SK-N-SH treated with all-trans-retinoic acid at 6 μM for 48 hours (cell line): ENCODE measurements at regions not wholly inside any gene's neighbourhood (a gene's known extent, or its start where the extent isn't known, plus 50 kb on each side); places are given as distances from the start of the nearest gene placed in this dataset.
"Not testable (repeated sequence)": the region's sequence is repeated elsewhere in the genome, so short reads cannot be mapped to it uniquely, and the experiment has no call there.

Experiments used
- ATAC-seq: fragments of 200-7000 bp; cut with Tn5 transposase; 3 replicates; pipeline ENCODE4 v1.9.1; 2020; ENCODE audit warnings: mild to moderate bottlenecking, moderate library complexity
- ARNTL ChIP-seq: fragments of 450-650 bp; formaldehyde crosslinking; IDR thresholded peaks from 2 replicates; pipeline ENCODE4 v1.5.0; 2020; ENCODE audit warnings: low read depth, mild to moderate bottlenecking, moderate library complexity, borderline replicate concordance
- BACH2 ChIP-seq: fragments of 250-450 bp; sonication (Bioruptor Pico); IDR thresholded peaks from 2 replicates; pipeline ENCODE4 v1.9.0; 2021; ENCODE audit warnings: mild to moderate bottlenecking, borderline replicate concordance
- CREB5 ChIP-seq: fragments of 250-450 bp; sonication (Bioruptor Pico); IDR thresholded peaks from 2 replicates; pipeline ENCODE4 v1.5.1; 2020; ENCODE audit warnings: low read depth, mild to moderate bottlenecking, moderate library complexity
- CSRNP3 ChIP-seq: fragments of 250-450 bp; sonication (Bioruptor Pico); IDR thresholded peaks from 2 replicates; pipeline ENCODE4 v1.5.1; 2021; ENCODE audit warnings: mild to moderate bottlenecking, moderate library complexity
- GLIS3 ChIP-seq: fragments of 250-450 bp; sonication (Bioruptor Pico); IDR thresholded peaks from 2 replicates; pipeline ENCODE4 v1.5.0; 2020; ENCODE audit warnings: mild to moderate bottlenecking, moderate library complexity
- ISL1 ChIP-seq: fragments of 250-450 bp; sonication (Bioruptor Pico); IDR thresholded peaks from 2 replicates; pipeline ENCODE4 v2.1.2; 2022; ENCODE audit warnings: mild to moderate bottlenecking, moderate library complexity
- OSR1 ChIP-seq: fragments of 250-450 bp; sonication (Bioruptor Pico); IDR thresholded peaks from 2 replicates; pipeline ENCODE4 v1.8.0; 2022; ENCODE audit warnings: moderate library complexity, mild to moderate bottlenecking, inconsistent platforms
- PATZ1 ChIP-seq: fragments of 250-450 bp; sonication (Bioruptor Pico); IDR thresholded peaks from 2 replicates; pipeline ENCODE4 v1.8.0; 2020; ENCODE audit warnings: mild to moderate bottlenecking, moderate library complexity, borderline replicate concordance
- PPARA ChIP-seq: fragments of 250-450 bp; sonication (Bioruptor Pico); IDR thresholded peaks from 2 replicates; pipeline ENCODE4 v1.5.0; 2020; ENCODE audit warnings: mild to moderate bottlenecking, borderline replicate concordance
- RARB ChIP-seq: fragments of 250-450 bp; sonication (Bioruptor Pico); IDR thresholded peaks from 2 replicates; pipeline ENCODE4 v1.8.0; 2021; ENCODE audit warnings: mild to moderate bottlenecking, moderate library complexity
- SNAI2 ChIP-seq: fragments of 250-450 bp; sonication (Bioruptor Pico); IDR thresholded peaks from 2 replicates; pipeline ENCODE4 v1.5.0; 2020; ENCODE audit warnings: mild to moderate bottlenecking, moderate library complexity
- TCF4 ChIP-seq: fragments of 250-450 bp; sonication (Bioruptor Pico); IDR thresholded peaks from 2 replicates; pipeline ENCODE4 v1.8.0; 2021; ENCODE audit warnings: mild to moderate bottlenecking, moderate library complexity, borderline replicate concordance
- TOX ChIP-seq: fragments of 250-450 bp; sonication (Bioruptor Pico); IDR thresholded peaks from 2 replicates; pipeline ENCODE4 v1.8.0; 2021; ENCODE audit warnings: mild to moderate bottlenecking, moderate library complexity, borderline replicate concordance
- TSHZ2 ChIP-seq: fragments of 250-450 bp; sonication (Bioruptor Pico); IDR thresholded peaks from 2 replicates; pipeline ENCODE4 v1.5.0; 2020; ENCODE audit warnings: mild to moderate bottlenecking, moderate library complexity
- ZC3H10 ChIP-seq: fragments of 250-450 bp; sonication (Bioruptor Pico); IDR thresholded peaks from 2 replicates; pipeline ENCODE4 v1.5.1; 2021; ENCODE audit warnings: mild to moderate bottlenecking, moderate library complexity
- ZFP3 ChIP-seq: fragments of 250-450 bp; sonication (Bioruptor Pico); IDR thresholded peaks from 2 replicates; pipeline ENCODE4 v1.5.0; 2020; ENCODE audit warnings: mild to moderate bottlenecking, moderate library complexity
- ZFP30 ChIP-seq: fragments of 450-650 bp; formaldehyde crosslinking; IDR thresholded peaks from 2 replicates; pipeline ENCODE4 v1.5.0; 2022; ENCODE audit warnings: mild to moderate bottlenecking, moderate library complexity
- ZNF565 ChIP-seq: fragments of 450-650 bp; formaldehyde crosslinking; conservative IDR thresholded peaks from 2 replicates; pipeline ENCODE4 v1.5.0; 2020; ENCODE audit warnings: low read depth, mild to moderate bottlenecking, moderate library complexity
- ZNF70 ChIP-seq: fragments of 450-650 bp; formaldehyde crosslinking; IDR thresholded peaks from 2 replicates; pipeline ENCODE4 v1.5.0; 2020; ENCODE audit warnings: mild to moderate bottlenecking, moderate library complexity
- ZNF8 ChIP-seq: fragments of 450-650 bp; formaldehyde crosslinking; IDR thresholded peaks from 2 replicates; pipeline ENCODE4 v1.5.0; 2020; ENCODE audit warnings: mild to moderate bottlenecking, moderate library complexity
- TF ChIP-seq, protein P1 (sequence below): fragments of 250-450 bp; sonication (Bioruptor Pico); IDR thresholded peaks from 2 replicates; pipeline ENCODE4 v1.8.0; 2021; ENCODE audit warnings: low read depth, mild to moderate bottlenecking, moderate library complexity, borderline replicate concordance

DNA sequence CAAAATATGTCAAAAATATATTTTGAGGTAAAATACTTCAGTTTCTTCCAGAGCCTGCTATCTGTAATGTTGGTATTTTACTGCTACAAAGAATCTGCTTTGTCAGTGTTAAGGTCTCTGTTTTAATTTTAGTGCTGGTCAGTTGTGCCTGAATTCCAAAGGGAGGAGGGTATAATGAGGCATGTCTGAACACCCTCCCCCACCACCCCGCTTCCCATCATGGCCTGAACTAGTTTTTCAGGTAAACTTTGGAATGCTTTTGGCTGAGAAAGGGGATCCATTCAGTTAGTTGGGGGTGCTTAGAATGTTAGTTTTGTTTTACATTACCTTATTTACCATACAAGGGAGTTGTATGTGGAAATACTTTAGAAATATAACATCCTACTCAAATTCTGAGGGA lies 158.5 kb downstream of the MID1IP1 start:
- TF ChIP-seq BACH2 (no peak), ZNF70 (CRISPR knock-in tag) (no peak), OSR1 (CRISPR knock-in tag) (no peak), SNAI2 (CRISPR knock-in tag) (no peak), GLIS3 (no peak), ZNF8 (CRISPR knock-in tag) (no peak), ZNF565 (CRISPR knock-in tag) (no peak), CREB5 (no peak), CSRNP3 (no peak), PATZ1 (CRISPR knock-in tag) (no peak), TOX (CRISPR knock-in tag) (no peak), PPARA (CRISPR knock-in tag) (no peak), RARB (CRISPR knock-in tag) (no peak)
- TF ChIP-seq, protein P1, sequence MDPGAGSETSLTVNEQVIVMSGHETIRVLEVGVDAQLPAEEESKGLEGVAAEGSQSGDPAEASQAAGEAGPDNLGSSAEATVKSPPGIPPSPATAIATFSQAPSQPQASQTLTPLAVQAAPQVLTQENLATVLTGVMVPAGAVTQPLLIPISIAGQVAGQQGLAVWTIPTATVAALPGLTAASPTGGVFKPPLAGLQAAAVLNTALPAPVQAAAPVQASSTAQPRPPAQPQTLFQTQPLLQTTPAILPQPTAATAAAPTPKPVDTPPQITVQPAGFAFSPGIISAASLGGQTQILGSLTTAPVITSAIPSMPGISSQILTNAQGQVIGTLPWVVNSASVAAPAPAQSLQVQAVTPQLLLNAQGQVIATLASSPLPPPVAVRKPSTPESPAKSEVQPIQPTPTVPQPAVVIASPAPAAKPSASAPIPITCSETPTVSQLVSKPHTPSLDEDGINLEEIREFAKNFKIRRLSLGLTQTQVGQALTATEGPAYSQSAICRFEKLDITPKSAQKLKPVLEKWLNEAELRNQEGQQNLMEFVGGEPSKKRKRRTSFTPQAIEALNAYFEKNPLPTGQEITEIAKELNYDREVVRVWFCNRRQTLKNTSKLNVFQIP (CRISPR knock-in tag), result no peak
- TF ChIP-seq, all 23 proteins: peak for 0
- no peak for ATAC-seq

- no peak for TF ChIP-seq ZNF8 (CRISPR knock-in tag)
- no peak for TF ChIP-seq CREB5
- no peak for TF ChIP-seq TCF4 (CRISPR knock-in tag)
- TF ChIP-seq ZFP3 (CRISPR knock-in tag), result no peak
- no peak for ATAC-seq
These were observed 158.9 kb downstream of the MID1IP1 start for GRCh38 chrX:38960137-38960536.

- no peak for TF ChIP-seq ISL1 (CRISPR knock-in tag)
- TF ChIP-seq SNAI2 (CRISPR knock-in tag), result no peak
- TF ChIP-seq, protein P1 (CRISPR knock-in tag), result no peak
- TF ChIP-seq TCF4 (CRISPR knock-in tag), result no peak
- no peak for TF ChIP-seq BACH2
- no peak for TF ChIP-seq ZNF565 (CRISPR knock-in tag)
- TF ChIP-seq CSRNP3, result no peak
- no peak for TF ChIP-seq ZFP30
- no peak for TF ChIP-seq PATZ1 (CRISPR knock-in tag)
- TF ChIP-seq ZFP3 (CRISPR knock-in tag), result no peak
- TF ChIP-seq RARB (CRISPR knock-in tag), result no peak
- no peak for TF ChIP-seq ZNF70 (CRISPR knock-in tag)
- no peak for TF ChIP-seq TSHZ2 (CRISPR knock-in tag)
- TF ChIP-seq TOX (CRISPR knock-in tag), result no peak
- TF ChIP-seq GLIS3, result no peak
- TF ChIP-seq ARNTL, result no peak
- no peak for TF ChIP-seq ZC3H10
- TF ChIP-seq OSR1 (CRISPR knock-in tag), result no peak
- ATAC-seq, result no peak
These were observed 160.7 kb downstream of the MID1IP1 start for GRCh38 chrX:38961936-38962335.

GRCh38 chrX:38963244-38963643 lies 162.0 kb downstream of the MID1IP1 start:
- ATAC-seq, result not testable (repeated sequence)
